ENCODE measurements at regions not wholly inside any gene's neighbourhood (a gene's known extent, or its start where the extent isn't known, plus 50 kb on each side); places are given as distances from the start of the nearest gene placed in this dataset.
"Not testable (repeated sequence)": the region's sequence is repeated elsewhere in the genome, so short reads cannot be mapped to it uniquely, and the experiment has no call there.

DNA sequence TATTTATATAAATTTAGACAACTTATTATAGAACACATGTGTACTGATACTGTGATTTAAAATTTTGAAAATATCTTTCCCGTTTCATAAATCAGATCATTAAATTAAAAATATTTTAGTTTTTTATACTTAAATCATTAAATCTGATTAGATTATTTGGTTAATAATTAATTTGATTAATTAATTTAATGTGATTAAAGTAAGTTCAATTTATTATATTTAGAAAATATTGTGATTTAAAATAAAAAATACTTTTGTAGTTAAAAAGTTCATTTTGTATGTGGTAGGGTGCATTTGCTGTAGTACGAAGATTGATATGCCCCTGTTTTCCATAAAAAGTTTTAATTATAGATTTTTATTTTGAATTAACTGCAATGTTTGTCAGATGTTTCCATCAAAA is 1323.4 kb downstream of the RAPGEF2 start:
- H3K4me1 ChIP-seq (ENCODE audit: control insufficient read depth in 2 of 2, insufficient read depth in 2 of 2, low read length in 2 of 2), result no peaks in the 10 kb centered on the region
- H3K27me3 ChIP-seq (replicated peaks in 1 of 4; ENCODE audit: control extremely low read depth in 1 of 4, control insufficient read depth in 3 of 4, insufficient read depth in 4 of 4, low read length in 3 of 4), result no peaks in the 10 kb centered on the region
- H2AFZ ChIP-seq (ENCODE audit: insufficient read depth, low read depth, low read length, poor library complexity, severe bottlenecking), result no peak overlapping the region
- intact Hi-C loops (cut with micrococcal nuclease), result no loop called here
- H3K79me2 ChIP-seq (ENCODE audit: control insufficient read depth, insufficient read depth, low read length), result no peaks in the 10 kb centered on the region
- TF ChIP-seq, protein P1, sequence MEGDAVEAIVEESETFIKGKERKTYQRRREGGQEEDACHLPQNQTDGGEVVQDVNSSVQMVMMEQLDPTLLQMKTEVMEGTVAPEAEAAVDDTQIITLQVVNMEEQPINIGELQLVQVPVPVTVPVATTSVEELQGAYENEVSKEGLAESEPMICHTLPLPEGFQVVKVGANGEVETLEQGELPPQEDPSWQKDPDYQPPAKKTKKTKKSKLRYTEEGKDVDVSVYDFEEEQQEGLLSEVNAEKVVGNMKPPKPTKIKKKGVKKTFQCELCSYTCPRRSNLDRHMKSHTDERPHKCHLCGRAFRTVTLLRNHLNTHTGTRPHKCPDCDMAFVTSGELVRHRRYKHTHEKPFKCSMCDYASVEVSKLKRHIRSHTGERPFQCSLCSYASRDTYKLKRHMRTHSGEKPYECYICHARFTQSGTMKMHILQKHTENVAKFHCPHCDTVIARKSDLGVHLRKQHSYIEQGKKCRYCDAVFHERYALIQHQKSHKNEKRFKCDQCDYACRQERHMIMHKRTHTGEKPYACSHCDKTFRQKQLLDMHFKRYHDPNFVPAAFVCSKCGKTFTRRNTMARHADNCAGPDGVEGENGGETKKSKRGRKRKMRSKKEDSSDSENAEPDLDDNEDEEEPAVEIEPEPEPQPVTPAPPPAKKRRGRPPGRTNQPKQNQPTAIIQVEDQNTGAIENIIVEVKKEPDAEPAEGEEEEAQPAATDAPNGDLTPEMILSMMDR (IDR thresholded peaks at IDR 0.05), result no peak
- no peak for TF ChIP-seq EZH2 (IDR thresholded peaks at IDR 0.05; ENCODE audit: borderline replicate concordance, insufficient read depth, low read depth, low read length, poor library complexity, severe bottlenecking)
- POLR2A ChIA-PET, result no interaction called here
- no peak overlapping the region for H3K4me3 Mint-ChIP-seq
- no CpG with 5 or more reads among the region's 2 CpGs for WGBS (ENCODE audit: insufficient coverage)
- no peaks in the 10 kb centered on the region for H3K4me1 Mint-ChIP-seq
- no peaks in the 10 kb centered on the region for H3K27me3 Mint-ChIP-seq
- no peaks in the 10 kb centered on the region for H3K36me3 ChIP-seq (replicated peaks in 1 of 2; ENCODE audit: control extremely low read depth in 1 of 2, control insufficient read depth in 1 of 2, extremely low read depth in 1 of 2, insufficient read depth in 2 of 2, low read length in 1 of 2)
- ATAC-seq (ENCODE audit: low read depth) (no peak), DNase-seq (no peak)
- CTCF ChIA-PET, result no interaction called here
- H3K4me3 ChIP-seq (ENCODE audit: control extremely low read depth in 1 of 5, extremely low read depth in 1 of 5, insufficient read depth in 1 of 5, low read depth in 2 of 5, low read length in 4 of 5), result no peak overlapping the region
- H3K4me2 ChIP-seq (replicated peaks; ENCODE audit: low read depth, low read length, poor library complexity, severe bottlenecking), result no peak overlapping the region
- no peak overlapping the region for H3K9ac ChIP-seq (ENCODE audit: low read length)
- no peak overlapping the region for H3K27ac ChIP-seq (ENCODE audit: low read length in 2 of 2)
- H3K9me3 ChIP-seq (ENCODE audit: control extremely low read depth in 1 of 3, control insufficient read depth in 2 of 3, insufficient read depth in 1 of 3, low read length in 2 of 3), result no peaks in the 10 kb centered on the region
- no peak overlapping the region for H3K27ac Mint-ChIP-seq
- H3K9me3 Mint-ChIP-seq (ENCODE audit: insufficient read depth), result peaks cover 3% of the 10 kb centered on the region
- no peaks in the 10 kb centered on the region for H4K20me1 ChIP-seq (ENCODE audit: control insufficient read depth, insufficient read depth, low read length, poor library complexity, severe bottlenecking)

GRCh38 chr4:160450876-160451275 is 1348.0 kb downstream of the RAPGEF2 start:
- ChIA-PET CTCF (no interaction called here), POLR2A (no interaction called here)
- Histone ChIP-seq H3K4me1 (ENCODE audit: control insufficient read depth in 2 of 2, insufficient read depth in 2 of 2, low read length in 2 of 2) (no peaks in the 10 kb centered on the region), H3K36me3 (replicated peaks in 1 of 2; ENCODE audit: control extremely low read depth in 1 of 2, control insufficient read depth in 1 of 2, extremely low read depth in 1 of 2, insufficient read depth in 2 of 2, low read length in 1 of 2) (no peaks in the 10 kb centered on the region), H3K79me2 (ENCODE audit: control insufficient read depth, insufficient read depth, low read length) (no peaks in the 10 kb centered on the region), H3K9me3 (ENCODE audit: control extremely low read depth in 1 of 3, control insufficient read depth in 2 of 3, insufficient read depth in 1 of 3, low read length in 2 of 3) (no peaks in the 10 kb centered on the region), H3K27me3 (replicated peaks in 1 of 4; ENCODE audit: control extremely low read depth in 1 of 4, control insufficient read depth in 3 of 4, insufficient read depth in 4 of 4, low read length in 3 of 4) (no peaks in the 10 kb centered on the region), H2AFZ (ENCODE audit: insufficient read depth, low read depth, low read length, poor library complexity, severe bottlenecking) (no peak overlapping the region), H3K9ac (ENCODE audit: low read length) (no peak overlapping the region), H3K4me3 (ENCODE audit: control extremely low read depth in 1 of 5, extremely low read depth in 1 of 5, insufficient read depth in 1 of 5, low read depth in 2 of 5, low read length in 4 of 5) (no peak overlapping the region), H3K27ac (ENCODE audit: low read length in 2 of 2) (no peak overlapping the region), H3K4me2 (replicated peaks; ENCODE audit: low read depth, low read length, poor library complexity, severe bottlenecking) (no peak overlapping the region), H4K20me1 (ENCODE audit: control insufficient read depth, insufficient read depth, low read length, poor library complexity, severe bottlenecking) (no peaks in the 10 kb centered on the region)
- TF ChIP-seq EZH2 (IDR thresholded peaks at IDR 0.05; ENCODE audit: borderline replicate concordance, insufficient read depth, low read depth, low read length, poor library complexity, severe bottlenecking), result no peak
- TF ChIP-seq, protein P1 (IDR thresholded peaks at IDR 0.05), result no peak
- Mint-ChIP-seq H3K4me3 (no peak overlapping the region), H3K9me3 (ENCODE audit: insufficient read depth) (no peaks in the 10 kb centered on the region), H3K4me1 (no peaks in the 10 kb centered on the region), H3K27me3 (no peaks in the 10 kb centered on the region), H3K27ac (no peak overlapping the region)
- DNase-seq, result no peak
- ATAC-seq (ENCODE audit: low read depth), result no peak
- intact Hi-C loops (cut with micrococcal nuclease), result no loop called here
- 86% methylated on average over 1 of the region's 3 CpGs for WGBS (ENCODE audit: insufficient coverage)

DNA sequence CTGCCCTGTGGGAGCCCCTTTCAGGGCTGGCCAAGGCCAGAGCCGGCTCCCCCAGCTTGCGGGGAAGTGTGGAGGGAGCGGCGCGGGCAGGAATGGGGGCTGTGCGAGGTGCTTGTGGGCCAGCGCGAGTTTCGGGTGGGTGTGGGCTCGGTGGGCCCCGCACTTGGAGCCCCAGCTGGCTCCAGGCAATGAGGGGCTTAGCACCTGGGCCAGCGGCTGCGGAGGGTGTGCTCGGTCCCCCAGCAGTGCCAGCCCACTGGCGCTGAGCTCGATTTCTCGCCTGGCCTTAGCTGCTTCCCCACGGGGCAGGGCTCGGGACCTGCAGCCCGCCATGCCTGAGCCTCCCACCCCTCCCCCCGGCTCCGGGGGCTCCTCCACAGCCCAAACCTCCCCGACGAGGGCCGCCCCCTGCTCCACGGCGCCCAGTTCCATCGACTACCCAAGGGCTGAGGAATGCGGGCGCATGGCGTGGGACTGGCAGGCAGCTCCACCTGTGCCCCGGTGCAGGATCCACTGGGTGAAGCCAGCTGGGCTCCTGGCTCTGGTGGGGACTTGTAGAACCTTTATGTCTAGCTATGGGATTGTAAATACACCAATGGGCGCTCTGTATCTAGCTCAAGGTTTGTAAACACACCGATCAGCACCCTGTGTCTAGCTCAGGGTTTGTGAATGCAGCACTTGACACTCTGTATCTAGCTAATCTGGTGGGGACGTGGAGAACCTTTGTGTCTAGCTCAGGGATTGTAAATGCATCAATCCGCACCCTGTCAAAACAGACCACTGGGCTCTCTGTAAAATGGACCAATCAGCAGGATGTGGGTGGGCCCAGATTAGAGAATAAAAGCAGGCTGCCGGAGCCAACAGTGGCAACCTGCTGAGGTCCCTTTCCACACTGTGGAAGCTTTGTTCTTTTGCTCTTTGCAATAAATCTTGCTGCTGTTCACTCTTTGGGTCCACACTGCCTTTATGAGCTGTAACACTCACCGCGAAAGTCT is 1379.1 kb downstream of the RAPGEF2 start:
- H3K4me3 Mint-ChIP-seq, H3K4me1 Mint-ChIP-seq: not testable (repeated sequence)

More for the DNA sequence above, 1379.1 kb downstream of the RAPGEF2 start:
- 92% methylated on average over 38 of the region's 39 CpGs for WGBS (ENCODE audit: insufficient coverage)
- H3K4me1 ChIP-seq (ENCODE audit: control insufficient read depth in 2 of 2, insufficient read depth in 2 of 2, low read length in 2 of 2); H2AFZ ChIP-seq (ENCODE audit: insufficient read depth, low read depth, low read length, poor library complexity, severe bottlenecking); H3K79me2 ChIP-seq (ENCODE audit: control insufficient read depth, insufficient read depth, low read length); H3K27ac Mint-ChIP-seq; intact Hi-C loops (cut with micrococcal nuclease); CTCF ChIA-PET; H3K9me3 Mint-ChIP-seq (ENCODE audit: insufficient read depth); H3K36me3 ChIP-seq (replicated peaks in 1 of 2; ENCODE audit: control extremely low read depth in 1 of 2, control insufficient read depth in 1 of 2, extremely low read depth in 1 of 2, insufficient read depth in 2 of 2, low read length in 1 of 2); ATAC-seq (ENCODE audit: low read depth); H3K27me3 Mint-ChIP-seq; POLR2A ChIA-PET; H3K9ac ChIP-seq (ENCODE audit: low read length); H3K4me3 ChIP-seq (ENCODE audit: control extremely low read depth in 1 of 5, extremely low read depth in 1 of 5, insufficient read depth in 1 of 5, low read depth in 2 of 5, low read length in 4 of 5); H4K20me1 ChIP-seq (ENCODE audit: control insufficient read depth, insufficient read depth, low read length, poor library complexity, severe bottlenecking); H3K9me3 ChIP-seq (ENCODE audit: control extremely low read depth in 1 of 3, control insufficient read depth in 2 of 3, insufficient read depth in 1 of 3, low read length in 2 of 3); H3K27me3 ChIP-seq (replicated peaks in 1 of 4; ENCODE audit: control extremely low read depth in 1 of 4, control insufficient read depth in 3 of 4, insufficient read depth in 4 of 4, low read length in 3 of 4); H3K4me2 ChIP-seq (replicated peaks; ENCODE audit: low read depth, low read length, poor library complexity, severe bottlenecking); DNase-seq; H3K27ac ChIP-seq (ENCODE audit: low read length in 2 of 2): not testable (repeated sequence)

Measured in B cell (primary cell).